ENCODE measurements at regions not wholly inside any gene's neighbourhood (a gene's known extent, or its start where the extent isn't known, plus 50 kb on each side); places are given as distances from the start of the nearest gene placed in this dataset.
"Not testable (repeated sequence)": the region's sequence is repeated elsewhere in the genome, so short reads cannot be mapped to it uniquely, and the experiment has no call there.

GRCh38 chr6:67904735-67905134, 730.3 kb upstream of the ADGRB3 start:
- in situ Hi-C loops (cut with MboI); H3K4me3 ChIP-seq; H3K4me2 ChIP-seq (ENCODE audit: insufficient read depth, low read length); ATAC-seq; intact Hi-C loops (cut with micrococcal nuclease); H3K9ac ChIP-seq (ENCODE audit: insufficient read depth in 1 of 2, low read depth in 2 of 2, low read length in 2 of 2); H3K79me2 ChIP-seq (ENCODE audit: control insufficient read depth, insufficient read depth, low read length); BruUV-seq (replicated peaks); FAIRE-seq; H3K36me3 ChIP-seq (ENCODE audit: control insufficient read depth, insufficient read depth, low read length); H3K9me1 ChIP-seq (ENCODE audit: control insufficient read depth, insufficient read depth, low read length); H3K27ac ChIP-seq (ENCODE audit: extremely low read depth, low read depth, low read length); H2AFZ ChIP-seq (ENCODE audit: low read depth, low read length); H3K9me3 ChIP-seq (replicated peaks; ENCODE audit: control insufficient read depth, insufficient read depth, low read depth, low read length); H3K27me3 ChIP-seq (ENCODE audit: control insufficient read depth in 2 of 2, insufficient read depth in 2 of 2, low read length in 2 of 2); H3K4me1 ChIP-seq (replicated peaks in 1 of 2; ENCODE audit: control insufficient read depth in 2 of 2, insufficient read depth in 2 of 2, low read length in 2 of 2); DNase-seq (ENCODE audit: extremely low read depth in 1 of 4, low spot score in 3 of 4); CTCF ChIA-PET (ENCODE audit: low intra/inter-chr PET ratio); H4K20me1 ChIP-seq (replicated peaks; ENCODE audit: control insufficient read depth, insufficient read depth, low read length); POLR2A ChIA-PET: not testable (repeated sequence)
- TF ChIP-seq TRIM24 (IDR thresholded peaks at IDR 0.05) = peak; percentile 32 to 56; a peak in 2 of 4 replicates
- TF ChIP-seq BCOR (IDR thresholded peaks at IDR 0.05) = peak; percentile 80
- peak; percentile 70; the same call in 1 of the 2 replicates for TF ChIP-seq CHAMP1 (IDR thresholded peaks at IDR 0.05)
- peak in 1 of 2 experiments; percentile 43; a peak in 2 of 4 replicates for TF ChIP-seq KDM1A (IDR thresholded peaks at IDR 0.05)
- TF ChIP-seq CC2D1A (IDR thresholded peaks at IDR 0.05) = peak; percentile 24; the same call in 1 of the 2 replicates
- peak; percentile 97 for TF ChIP-seq ZNF146 (CRISPR knock-in tag; IDR thresholded peaks at IDR 0.05; ENCODE audit: unreplicated experiment)
- peak; percentile 79 for TF ChIP-seq RBM25 (IDR thresholded peaks at IDR 0.05; ENCODE audit: low read depth, low read length, severe bottlenecking)

Measured in K562 (cell line).